DMS114 treated with DMSO at 0.1 percent for 48 hours (cell line): ENCODE measurements at regions not wholly inside any gene's neighbourhood (a gene's known extent, or its start where the extent isn't known, plus 50 kb on each side); places are given as distances from the start of the nearest gene placed in this dataset.

Experiments
- DNase-seq: peaks from one replicate; lab custom pipeline; 2025; ENCODE audit not compliant: unreplicated experiment; lab: John Stamatoyannopoulos, UW

DNA sequence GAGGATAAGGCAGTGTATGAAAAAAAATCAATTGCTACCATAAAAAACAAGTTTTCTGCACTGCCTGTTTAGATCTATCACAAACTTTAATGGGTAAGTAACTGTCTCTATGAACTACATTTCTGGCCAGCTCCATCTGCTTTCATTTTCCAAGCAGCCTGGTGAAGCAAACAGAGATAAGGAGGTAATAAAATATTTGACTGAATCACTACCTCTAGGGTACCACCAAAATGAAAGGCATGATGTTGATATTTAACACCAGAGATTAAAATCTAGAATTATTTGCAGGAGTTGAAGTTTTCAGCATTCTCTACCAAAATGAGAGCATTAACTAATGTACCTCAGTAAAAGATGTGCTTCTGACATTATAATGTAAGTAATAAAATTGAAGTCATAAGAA lies 863.5 kb upstream of the MGAT4C start:
- DNase-seq: no peak

DNA sequence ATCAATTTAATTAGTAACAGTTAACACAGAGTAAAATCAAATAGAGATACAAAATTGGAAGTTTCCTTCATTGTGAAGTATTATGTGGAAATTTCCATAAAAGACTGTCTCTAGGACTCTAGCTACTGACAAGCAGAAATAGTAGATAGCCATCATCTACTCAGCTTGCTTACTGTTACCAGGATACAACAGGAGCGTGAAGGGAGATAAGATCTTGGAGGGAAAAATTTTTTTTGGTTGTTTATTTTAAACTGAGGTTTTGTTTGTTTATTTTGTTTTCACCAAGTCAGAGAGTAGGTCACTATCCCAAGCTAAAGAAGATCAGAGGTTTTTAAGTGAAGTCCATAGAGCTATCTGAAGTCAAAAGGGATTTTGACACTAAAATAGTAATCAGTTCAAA lies 861.3 kb upstream of the MGAT4C start:
- no peak for DNase-seq

DNA sequence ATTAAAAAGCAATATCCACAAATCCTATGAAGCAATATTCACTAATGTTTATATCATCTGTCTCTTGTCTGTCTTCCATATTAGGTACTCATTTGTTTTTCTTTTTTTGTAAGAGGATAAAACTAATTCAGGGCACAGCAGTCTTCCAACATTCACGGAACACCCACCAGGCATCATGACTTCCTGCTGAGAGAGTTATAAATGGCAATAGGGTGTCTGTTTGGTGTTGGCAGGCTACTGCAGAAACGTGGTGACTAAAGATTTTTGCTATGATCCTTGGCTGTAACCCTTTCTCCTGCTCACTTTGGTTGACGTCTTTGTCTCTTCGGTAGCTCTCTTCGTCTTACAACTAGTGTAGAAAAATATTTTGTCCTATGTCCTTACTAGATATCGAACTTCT lies 860.6 kb upstream of the MGAT4C start:
- DNase-seq: no peak

DNA sequence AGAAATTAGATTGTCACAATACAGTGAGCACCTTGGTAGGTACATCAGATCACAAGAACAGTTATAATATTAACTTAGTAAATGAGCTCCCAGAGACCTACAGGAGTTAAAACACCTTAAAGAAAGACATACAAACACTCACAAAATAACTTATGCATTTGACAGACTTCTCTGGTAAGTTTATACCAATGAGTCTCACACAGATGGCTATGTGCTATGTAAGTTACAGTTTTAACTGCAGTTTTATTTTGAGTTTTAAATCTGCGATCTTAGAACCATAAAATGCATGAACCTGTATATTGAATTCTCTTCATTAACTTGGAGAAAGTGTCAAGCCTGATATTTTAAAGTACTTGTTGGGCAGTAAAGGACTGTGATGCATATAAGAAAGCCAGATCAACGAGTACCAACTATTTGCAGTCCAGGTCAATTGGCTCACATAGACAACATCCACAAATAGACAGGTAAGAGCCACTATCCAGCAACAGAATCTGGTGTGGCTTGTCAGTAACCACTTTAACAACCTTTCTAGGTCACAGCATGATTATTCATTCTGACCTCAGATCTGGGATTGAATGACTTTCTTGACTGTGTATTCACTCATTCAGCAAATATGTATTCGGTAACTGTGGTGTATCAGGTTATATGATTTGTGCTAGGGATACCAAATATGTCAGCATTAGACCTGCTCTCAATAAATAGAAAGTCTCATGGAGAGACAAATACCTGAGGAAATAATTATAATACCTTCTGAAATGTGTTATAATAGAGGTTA lies 856.6 kb upstream of the MGAT4C start:
- no peak for DNase-seq

DNA sequence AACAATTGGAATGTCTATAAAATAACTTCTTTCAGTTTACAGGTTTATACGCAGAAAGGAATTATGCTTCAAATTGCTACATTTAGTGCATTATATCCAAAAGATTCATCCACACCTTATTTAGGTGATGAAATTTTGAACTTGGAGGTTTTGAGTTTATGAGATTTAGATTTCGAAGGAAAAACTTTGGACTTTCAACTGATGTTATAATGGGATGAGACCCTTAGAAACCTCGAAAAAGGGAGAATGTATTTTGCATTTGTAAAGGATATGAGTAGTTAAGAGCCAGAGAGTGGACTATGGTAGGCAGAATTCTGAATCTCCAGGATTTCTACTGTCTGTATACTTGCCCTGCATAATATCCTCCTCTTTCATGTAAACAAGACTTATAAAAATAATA lies 851.6 kb upstream of the MGAT4C start:
- no peak for DNase-seq

DNA sequence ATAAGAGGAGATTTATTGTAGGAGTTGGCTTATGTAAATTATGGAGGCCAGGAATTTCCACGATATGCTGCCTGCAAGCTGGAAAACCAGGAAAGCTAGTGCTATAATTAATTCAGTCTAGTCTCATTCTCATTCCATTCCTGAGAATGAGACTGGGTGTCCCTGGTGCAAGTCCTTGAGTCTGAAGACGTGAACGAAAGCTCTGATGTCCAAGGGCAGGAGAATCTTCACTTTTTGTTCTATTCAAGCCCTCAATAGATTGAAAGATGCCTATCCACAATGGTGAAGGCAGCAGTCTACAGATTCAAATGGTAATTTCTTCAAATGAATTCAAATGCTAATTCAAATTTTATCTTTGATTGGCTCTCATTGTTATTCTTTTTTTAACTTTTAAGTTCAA lies 851.1 kb upstream of the MGAT4C start:
- no peak for DNase-seq

DNA sequence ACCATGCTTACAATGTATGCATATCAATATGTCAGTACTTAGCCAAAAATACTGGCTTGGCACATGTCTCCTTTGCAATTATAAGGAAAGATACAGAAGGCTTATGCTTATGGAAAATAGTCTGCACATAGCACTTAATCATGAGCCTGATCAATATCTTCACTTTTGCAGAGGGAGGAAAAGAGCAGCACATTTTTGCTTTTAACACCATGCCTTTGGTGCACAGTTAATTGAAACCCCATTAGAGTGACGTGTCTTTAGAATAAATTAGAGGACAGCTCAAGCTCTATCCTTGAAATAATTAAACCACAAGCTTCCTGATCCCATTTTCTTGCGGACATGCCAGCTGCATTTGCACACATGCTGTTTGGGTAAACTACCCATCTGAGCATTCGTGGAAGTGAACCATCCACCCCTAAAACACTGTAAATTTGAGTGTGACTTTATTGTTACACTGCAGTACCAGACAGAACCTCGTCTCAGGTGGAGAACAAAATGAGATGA lies 839.9 kb upstream of the MGAT4C start:
- DNase-seq: no peak

DNA sequence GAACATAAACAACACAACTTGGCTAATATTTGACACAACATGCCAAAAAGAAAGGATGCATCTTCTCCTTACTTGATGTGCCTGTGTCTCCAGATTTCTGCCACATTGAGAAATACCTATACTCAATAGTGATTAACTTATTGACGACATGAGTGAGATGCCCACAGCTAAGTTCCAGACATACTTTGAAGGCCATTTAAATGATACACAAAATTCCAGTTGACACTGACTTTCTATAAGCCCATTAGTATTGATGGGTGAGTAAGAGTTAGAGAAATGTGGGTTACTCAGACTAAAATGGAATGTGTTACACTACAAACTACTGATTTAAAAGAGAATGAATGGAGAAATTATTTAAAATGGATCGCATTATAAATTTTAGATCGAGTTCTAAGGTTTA lies 838.2 kb upstream of the MGAT4C start:
- no peak for DNase-seq

DNA sequence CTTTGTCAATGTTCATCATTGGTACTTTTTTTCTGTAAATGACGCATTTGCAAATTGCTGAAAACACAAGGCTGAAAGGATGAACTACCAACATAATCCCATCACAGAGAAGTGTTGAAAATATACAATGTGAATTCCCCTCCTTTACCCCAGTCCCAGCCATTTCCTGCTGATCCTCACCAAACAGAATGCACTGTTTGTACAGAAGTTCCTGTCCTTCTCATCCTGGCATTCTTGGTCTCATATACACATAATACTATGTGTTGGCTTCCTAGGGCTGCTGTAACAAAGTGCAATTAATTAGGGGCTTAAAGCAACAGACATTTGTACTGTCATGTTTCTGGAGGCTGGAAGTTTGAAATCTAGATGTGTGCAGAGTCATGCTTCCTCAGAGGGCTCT lies 836.2 kb upstream of the MGAT4C start:
- no peak for DNase-seq

DNA sequence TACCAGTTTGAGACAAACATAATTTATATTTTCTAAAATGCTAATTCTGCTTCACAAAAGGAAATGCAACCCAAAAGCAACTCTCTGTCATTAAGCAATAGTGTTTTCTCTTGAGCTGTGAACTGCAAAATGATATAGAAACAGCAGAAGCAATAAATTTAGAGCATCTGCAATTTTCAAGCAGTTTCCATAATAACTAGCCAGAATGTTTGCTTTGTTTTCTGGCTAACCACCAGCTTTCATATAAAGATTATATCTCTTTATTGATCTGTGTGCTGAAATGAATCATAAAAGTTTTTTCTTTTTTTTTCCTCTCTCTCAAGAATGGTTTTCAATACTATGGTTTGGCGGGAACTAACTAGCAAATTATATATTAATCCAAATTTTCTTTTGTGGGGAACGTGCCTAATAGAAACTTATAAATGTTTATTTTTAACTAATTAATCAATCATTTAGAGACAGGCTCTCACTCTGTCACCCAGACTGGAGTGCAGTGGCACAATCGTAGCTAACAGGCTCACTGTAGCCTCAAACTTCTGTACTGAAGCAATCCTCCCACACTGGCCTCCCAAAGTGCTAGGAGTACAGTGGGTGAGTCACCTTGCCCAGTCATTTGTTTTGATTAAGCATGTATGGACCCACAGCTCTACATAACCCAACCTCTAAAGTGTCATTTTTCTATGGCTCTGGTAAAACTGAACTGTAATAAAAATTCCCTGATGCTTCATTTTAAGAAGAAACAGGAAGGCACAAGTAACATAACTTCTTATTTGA lies 830.1 kb upstream of the MGAT4C start:
- DNase-seq: no peak

DNA sequence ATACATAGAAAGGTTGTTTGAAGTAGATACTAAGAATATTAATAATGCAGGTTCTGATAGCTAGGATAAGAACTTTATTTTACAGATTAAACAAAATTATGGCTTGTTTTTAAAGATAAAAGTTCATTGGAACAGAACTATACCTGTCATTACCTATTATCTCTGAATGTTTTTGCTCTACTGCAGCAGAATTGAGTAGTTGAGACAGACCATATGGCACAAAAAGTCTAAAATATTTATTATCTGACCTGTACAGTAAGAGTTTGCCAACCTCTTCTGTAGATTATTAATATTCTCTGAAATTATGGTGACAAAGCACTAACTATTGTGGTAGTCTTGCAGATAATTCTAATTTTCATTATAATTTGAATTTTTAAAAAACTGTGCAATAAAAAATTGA lies 829.1 kb upstream of the MGAT4C start:
- no peak for DNase-seq

DNA sequence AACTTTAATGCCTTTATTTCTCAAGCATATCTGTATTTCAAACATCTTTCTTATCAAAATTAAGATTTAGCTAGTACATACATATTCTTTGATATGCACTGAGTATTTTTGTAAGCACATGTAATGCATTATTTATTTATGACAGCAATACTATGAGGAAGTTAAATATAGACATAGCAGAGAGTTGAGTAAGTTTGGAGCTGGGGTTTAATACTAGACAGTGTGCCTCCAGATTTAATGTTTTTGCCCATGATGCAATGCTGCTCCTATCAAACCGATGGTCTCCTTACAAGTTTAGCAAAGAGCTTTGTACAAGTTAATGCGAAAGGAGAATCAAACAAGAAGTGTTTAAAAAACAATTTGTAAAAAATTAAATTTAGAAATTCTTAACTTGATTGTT lies 826.6 kb upstream of the MGAT4C start:
- DNase-seq: no peak

DNA sequence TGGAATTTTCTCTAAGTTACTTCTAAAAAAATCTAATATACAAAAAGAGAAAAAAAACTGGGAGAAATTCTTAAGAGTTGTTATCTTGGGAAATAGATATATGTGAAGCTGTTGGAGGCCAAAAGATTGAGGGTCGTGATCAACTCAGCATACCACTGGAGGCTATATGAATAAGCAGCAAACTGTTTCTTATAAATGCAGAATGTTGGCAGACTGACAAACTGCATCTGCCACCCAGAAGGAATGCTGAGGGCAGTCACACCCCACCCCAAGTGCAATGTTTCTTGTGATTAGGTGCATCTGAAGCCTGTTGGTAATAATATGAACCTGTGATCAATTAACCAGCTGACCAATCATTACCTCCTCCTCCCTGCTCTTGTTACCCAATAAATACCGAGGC lies 818.6 kb upstream of the MGAT4C start:
- DNase-seq: no peak

DNA sequence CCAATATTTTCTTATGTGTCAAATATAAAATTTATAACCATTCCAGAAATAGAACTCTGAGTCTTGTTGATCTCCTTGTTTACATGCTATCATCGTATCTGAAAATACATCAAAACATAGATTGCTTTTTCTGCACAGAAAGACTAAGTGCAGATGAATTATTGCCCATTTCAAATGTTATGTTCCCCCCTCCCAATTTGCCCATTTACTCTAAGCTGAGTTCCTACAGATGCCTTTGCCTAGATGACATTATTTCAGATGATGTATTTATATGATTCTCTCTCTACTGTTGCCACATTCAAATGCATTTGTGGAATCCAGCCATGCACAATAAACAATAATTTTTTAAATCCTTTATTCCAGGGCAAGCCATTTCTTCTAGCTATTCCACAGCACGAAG lies 810.1 kb upstream of the MGAT4C start:
- DNase-seq: no peak

DNA sequence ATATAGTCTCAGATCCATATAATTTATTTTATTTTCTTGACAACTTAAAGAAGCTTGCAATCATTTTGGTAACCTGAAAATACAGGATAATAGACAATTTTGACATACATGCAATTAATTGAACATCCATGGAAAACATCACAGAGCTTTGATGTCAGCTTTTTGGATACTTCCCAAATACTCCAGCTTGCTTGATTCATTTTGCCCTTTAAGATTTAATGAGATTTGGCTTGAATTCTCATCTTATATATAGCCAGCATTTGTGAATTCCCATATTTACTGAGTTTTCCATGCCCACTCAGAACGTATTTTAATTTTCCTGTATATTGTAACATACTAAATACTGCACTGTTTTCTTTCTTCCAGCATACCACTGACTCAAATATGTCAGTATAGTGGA lies 803.0 kb upstream of the MGAT4C start:
- no peak for DNase-seq

DNA sequence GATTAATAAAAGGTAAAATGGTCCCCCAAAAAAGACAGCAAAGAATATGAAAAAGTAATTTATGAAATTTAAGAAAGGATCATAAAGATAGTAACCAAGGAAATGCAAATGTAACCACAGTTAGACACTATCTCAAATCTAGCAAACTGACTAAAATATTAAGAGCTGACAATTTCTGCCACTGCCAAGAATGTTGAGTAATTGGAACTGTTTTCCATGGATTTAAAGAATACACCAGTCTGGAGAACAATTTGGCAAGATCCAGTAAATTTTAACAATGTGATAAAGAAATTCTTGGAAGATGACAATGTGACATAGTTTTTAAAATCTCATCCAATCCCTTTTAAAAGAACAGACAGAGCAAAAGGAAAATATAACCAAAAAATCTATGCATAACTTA lies 798.0 kb upstream of the MGAT4C start:
- DNase-seq: no peak

DNA sequence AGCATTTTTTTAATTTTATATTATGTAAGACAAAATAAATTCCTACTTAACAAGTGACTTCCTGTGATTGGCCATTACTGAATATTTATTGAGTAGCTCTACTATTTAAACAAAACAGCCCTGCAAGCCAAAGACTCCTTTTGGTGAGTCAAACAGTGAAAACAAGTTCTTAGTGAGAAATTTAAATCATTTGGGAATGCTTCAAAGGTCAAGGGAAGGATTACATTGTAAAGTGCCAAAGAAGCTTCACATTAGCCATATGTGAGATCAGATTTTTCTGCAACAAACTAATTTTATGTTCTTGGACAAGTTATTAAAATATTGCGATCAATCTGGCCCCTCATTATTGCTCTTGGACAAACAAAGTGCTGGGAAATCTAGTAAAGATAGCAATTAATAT lies 795.4 kb upstream of the MGAT4C start:
- no peak for DNase-seq

DNA sequence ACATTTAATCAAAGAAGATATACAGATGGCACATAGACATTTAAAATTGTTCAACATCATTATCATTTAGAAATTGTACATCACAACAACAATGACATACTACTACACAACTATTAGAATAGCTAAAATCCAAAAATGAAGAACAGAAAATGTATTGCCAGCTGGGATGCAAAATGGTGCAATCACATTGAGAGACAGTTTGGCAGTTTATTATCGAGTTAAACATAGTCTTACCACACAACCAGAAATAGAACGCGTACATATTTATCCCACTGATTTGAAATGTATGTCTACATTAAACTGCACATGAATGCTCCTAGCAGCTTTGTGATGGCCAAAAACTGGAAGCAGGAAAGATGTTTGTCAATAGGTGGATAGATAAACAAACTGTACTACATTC lies 791.5 kb upstream of the MGAT4C start:
- no peak for DNase-seq

DNA sequence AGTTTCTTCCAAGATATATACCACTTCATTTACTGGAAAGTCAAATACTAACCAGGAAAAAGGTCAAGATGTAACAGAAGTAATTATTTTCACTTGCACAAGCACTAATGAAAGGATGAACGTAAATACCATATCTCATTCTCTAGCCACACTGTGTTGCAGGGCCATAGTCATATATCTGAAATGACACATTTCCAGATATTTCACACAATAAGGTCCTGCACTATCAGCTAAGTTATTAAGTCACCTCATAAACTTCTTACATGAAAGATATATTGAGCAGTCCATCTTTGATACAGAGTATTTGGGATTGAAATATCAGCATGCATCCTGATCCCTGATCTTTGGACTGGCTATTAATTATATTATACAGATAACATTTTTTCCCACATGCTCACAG lies 783.3 kb upstream of the MGAT4C start:
- DNase-seq: no peak

DNA sequence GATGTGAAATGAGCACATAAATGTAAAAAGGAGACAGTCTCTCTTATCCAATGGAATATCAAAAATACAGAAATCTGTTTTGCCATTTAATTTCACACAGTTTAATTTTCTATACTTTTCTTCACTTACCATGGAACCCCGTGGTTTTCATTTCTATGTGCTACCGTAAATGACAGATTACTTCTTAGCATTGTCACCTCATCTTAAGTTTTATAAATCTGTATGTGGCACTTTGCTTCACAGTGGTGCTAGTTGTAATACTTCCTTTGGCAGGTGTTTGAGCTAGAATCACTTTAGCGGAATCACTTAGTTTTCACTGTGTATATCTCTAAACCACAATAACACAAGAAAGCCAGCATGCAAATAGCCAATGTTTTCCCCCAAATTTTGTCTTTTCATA lies 781.9 kb upstream of the MGAT4C start:
- no peak for DNase-seq

DNA sequence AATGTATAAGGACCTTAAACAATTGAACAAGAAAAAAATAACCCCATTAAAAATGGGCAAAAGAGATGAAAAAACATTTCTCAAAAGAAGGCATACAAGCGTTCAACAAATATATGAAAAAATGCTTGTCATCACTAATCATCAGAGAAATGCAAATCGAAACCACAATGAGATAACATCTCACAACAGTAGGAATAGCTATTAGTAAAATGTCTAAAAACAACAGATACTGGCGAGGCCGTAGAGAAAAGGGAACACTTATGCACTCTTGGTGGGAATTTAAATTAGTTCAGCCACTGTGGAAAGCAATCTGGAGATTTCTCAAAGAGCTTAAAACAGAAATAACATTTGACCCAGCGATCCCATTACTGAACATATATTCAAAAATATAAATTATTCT lies 769.8 kb upstream of the MGAT4C start:
- no peak for DNase-seq

DNA sequence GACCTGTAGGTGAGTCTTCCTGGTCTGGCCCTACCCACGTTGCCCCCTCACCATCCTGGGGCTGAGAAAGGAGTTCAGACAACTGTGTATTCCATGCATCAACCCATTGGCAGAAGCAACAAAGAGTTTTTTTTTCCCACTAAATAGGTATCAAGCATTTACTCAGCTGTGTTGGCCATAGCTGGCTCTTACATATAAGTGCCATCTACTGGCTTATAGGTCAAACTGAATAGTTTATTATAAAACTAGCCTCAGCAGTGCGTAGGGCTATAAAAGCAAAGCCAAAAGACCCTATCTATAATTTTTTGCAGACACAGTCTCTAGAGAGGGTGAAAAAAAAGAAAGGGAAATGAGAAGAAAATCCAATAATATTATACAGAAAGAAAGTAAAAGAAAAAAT lies 765.2 kb upstream of the MGAT4C start:
- no peak for DNase-seq

DNA sequence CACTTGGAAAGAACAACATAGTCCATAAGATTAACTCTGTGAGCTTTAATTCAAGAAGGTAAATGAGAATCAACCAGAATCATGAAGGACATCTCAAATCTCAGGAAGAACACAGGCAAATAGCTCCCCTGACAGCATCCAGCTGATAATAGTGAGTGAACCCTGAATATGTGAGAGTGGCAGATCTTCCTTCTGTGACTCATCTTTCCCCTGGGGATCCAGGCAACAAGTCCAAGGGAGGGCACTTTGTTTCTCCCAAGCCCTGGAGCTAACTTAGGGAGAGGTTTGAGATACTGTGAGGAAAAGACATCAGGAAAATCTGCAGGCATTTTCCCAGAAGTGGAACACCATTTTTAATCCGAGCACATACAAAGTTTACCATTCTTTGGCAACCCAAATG lies 763.9 kb upstream of the MGAT4C start:
- no peak for DNase-seq
